Endothelial cell of umbilical vein (primary cell): ENCODE measurements at regions not wholly inside any gene's neighbourhood (a gene's known extent, or its start where the extent isn't known, plus 50 kb on each side); places are given as distances from the start of the nearest gene placed in this dataset.

Experiments used
- BruUV-seq: library from RNA; stranded (reverse); fragments of 400-500 nt; replicated peaks from 2 replicates; lab custom pipeline; 2021; lab: Mats Ljungman, UMichigan
- CTCF ChIA-PET: fragments of 300-600, 350-600 bp; sonication (Branson Sonifier 250); formaldehyde crosslinking; loops from one replicate; lab custom pipeline; 2021; ENCODE audit warnings: antibody characterized with exemption, inconsistent platforms; lab: Charles Lee
- POLR2A ChIA-PET: fragments of 300-600, 350-600 bp; sonication (Branson Sonifier 250); formaldehyde crosslinking; loops from one replicate; lab custom pipeline; 2021; ENCODE audit warnings: antibody characterized with exemption, inconsistent platforms; lab: Charles Lee
- DNase-seq: peaks from one replicate; pipeline ENCODE4 v3.0.0-alpha.2; 2011; ENCODE audit warnings: low read depth, low spot score
- FAIRE-seq: peaks from 2 replicates; lab custom pipeline; 2011; peaks lifted over from hg19 to GRCh38; lab: Jason Lieb, UNC
- H2AFZ ChIP-seq: 2 replicates; pipeline ENCODE4 v1.6.0; 2012; ENCODE audit warnings: low read depth, low read length, control low read depth, inconsistent platforms
- H3K27ac ChIP-seq: 2 replicates; pipeline ENCODE4 v1.5.1; 2011; ENCODE audit warnings: low read depth, mild to moderate bottlenecking, control low read depth, low read length, moderate library complexity; ENCODE audit not compliant: insufficient read depth
- H3K27me3 ChIP-seq, 2 experiments: 2 replicates each; pipeline versions ENCODE4 v1.6.0 to v1.6.1; 2011; ENCODE audit warnings: low read length in 2 of 2, mixed read lengths in 1 of 2; ENCODE audit not compliant: control insufficient read depth in 2 of 2, insufficient read depth in 2 of 2
- H3K36me3 ChIP-seq, 2 experiments: 2 replicates in 1 of 2; 3 replicates in 1 of 2; pipeline ENCODE4 v1.5.1; 2011; ENCODE audit warnings: low read length in 2 of 2, mild to moderate bottlenecking in 1 of 2, moderate library complexity in 1 of 2; ENCODE audit not compliant: control insufficient read depth in 2 of 2, insufficient read depth in 2 of 2; ENCODE audit errors: extremely low read depth in 1 of 2
- H3K4me1 ChIP-seq: 3 replicates; pipeline ENCODE4 v1.5.1; 2011; ENCODE audit warnings: mild to moderate bottlenecking, low read length; ENCODE audit not compliant: control insufficient read depth, insufficient read depth; ENCODE audit errors: extremely low read depth
- H3K4me2 ChIP-seq: 2 replicates; pipeline ENCODE4 v1.6.1; 2011; ENCODE audit warnings: low read length, control low read depth, mixed read lengths; ENCODE audit not compliant: insufficient read depth
- H3K4me3 ChIP-seq, 3 experiments: fragments of 200-600 bp in 1 of 3; sonication (generic), shearing (Covaris generic) in 1 of 3; replicated peaks in 1 of 3; 2 replicates each; pipeline ENCODE4 v1.5.1; 2011 to 2016; ENCODE audit warnings: control low read depth in 3 of 3, low read length in 3 of 3, mild to moderate bottlenecking in 2 of 3, inconsistent platforms in 1 of 3, low read depth in 1 of 3, moderate library complexity in 1 of 3; ENCODE audit not compliant: insufficient read depth in 1 of 3
- H3K79me2 ChIP-seq: 2 replicates; pipeline ENCODE4 v1.6.0; 2012; ENCODE audit warnings: low read length, inconsistent platforms; ENCODE audit not compliant: control insufficient read depth, insufficient read depth
- H3K9ac ChIP-seq: replicated peaks from 2 replicates; pipeline ENCODE3; 2011; ENCODE audit warnings: low read length, control low read depth; ENCODE audit not compliant: insufficient read depth; ENCODE audit errors: extremely low read depth
- H3K9me1 ChIP-seq: replicated peaks from 3 replicates; pipeline ENCODE4 v1.6.0; 2011; ENCODE audit warnings: mild to moderate bottlenecking, low read length; ENCODE audit not compliant: control insufficient read depth, insufficient read depth; ENCODE audit errors: extremely low read depth
- H3K9me3 ChIP-seq: replicated peaks from 2 replicates; pipeline ENCODE4 v1.5.1; 2012; ENCODE audit warnings: low read length, inconsistent platforms; ENCODE audit not compliant: control insufficient read depth, insufficient read depth
- H4K20me1 ChIP-seq: replicated peaks from 2 replicates; pipeline ENCODE3; 2011; ENCODE audit warnings: mild to moderate bottlenecking, low read length; ENCODE audit not compliant: control insufficient read depth, insufficient read depth; ENCODE audit errors: extremely low read depth
- EZH2 ChIP-seq: IDR thresholded peaks from 2 replicates; pipeline ENCODE4 v1.6.1; 2012; ENCODE audit warnings: borderline replicate concordance, low read depth, mild to moderate bottlenecking, moderate library complexity, low read length, inconsistent platforms; ENCODE audit not compliant: severe bottlenecking
- FOS ChIP-seq: IDR thresholded peaks from 2 replicates; pipeline ENCODE4 v1.6.1; 2011; ENCODE audit warnings: mild to moderate bottlenecking, low read length, moderate library complexity, borderline replicate concordance; ENCODE audit not compliant: insufficient read depth
- GATA2 ChIP-seq: IDR thresholded peaks from 2 replicates; pipeline ENCODE4 v1.7.0; 2011; ENCODE audit warnings: low read depth, mild to moderate bottlenecking, moderate library complexity, mixed read lengths, low read length; ENCODE audit not compliant: insufficient read length, insufficient read depth
- JUN ChIP-seq: IDR thresholded peaks from 2 replicates; pipeline ENCODE4 v1.6.1; 2011; ENCODE audit warnings: borderline replicate concordance, low read depth; ENCODE audit not compliant: insufficient read length, insufficient read depth
- MYC ChIP-seq: IDR thresholded peaks from one replicate; pipeline ENCODE4 v1.6.1; 2011; ENCODE audit warnings: mild to moderate bottlenecking, low read depth, low read length
- POLR2A ChIP-seq: IDR thresholded peaks from 2 replicates; pipeline ENCODE4 v1.6.1; 2012; ENCODE audit warnings: low read depth, mild to moderate bottlenecking, control low read depth, low read length
- POLR2AphosphoS5 ChIP-seq: IDR thresholded peaks from 2 replicates; pipeline ENCODE4 v1.6.1; 2012; ENCODE audit warnings: low read depth, mild to moderate bottlenecking, control low read depth, low read length, moderate library complexity; ENCODE audit not compliant: insufficient read depth
- dilution Hi-C: fragments of 300-500 bp; cut with MboI; formaldehyde crosslinking; loops from one replicate; pipeline ENCODE4 v1.15.0; 2019; ENCODE audit warnings: low sequenced_read_pairs; ENCODE audit not compliant: extremely low pct_ligation_motif_present
- intact Hi-C: fragments of 100-400 bp; cut with micrococcal nuclease; formaldehyde crosslinking; loops from one replicate; pipeline ENCODE4 v1.10.0; 2022

- POLR2A ChIA-PET, result no interaction called here
- FAIRE-seq, result no peak
These were observed 204.2 kb downstream of the EN1 start for GRCh38 chr2:118643294-118643693.

GRCh38 chr2:118642501-118642900 is 204.9 kb downstream of the EN1 start:
- Histone ChIP-seq H3K4me1 (no peaks in the 10 kb centered on the region), H3K4me3 (no peak overlapping the region), H3K9me3 (no peaks in the 10 kb centered on the region), H3K9me1 (no peaks in the 10 kb centered on the region), H3K27me3 (no peaks in the 10 kb centered on the region), H3K9ac (no peak overlapping the region), H3K4me2 (no peak overlapping the region), H2AFZ (no peak overlapping the region), H3K79me2 (no peaks in the 10 kb centered on the region), H3K36me3 (no peaks in the 10 kb centered on the region), H3K27ac (no peak overlapping the region), H4K20me1 (no peaks in the 10 kb centered on the region)
- CTCF ChIA-PET, result no interaction called here
- dilution Hi-C loops, result no loop called here
- intact Hi-C loops, result no loop called here
- FAIRE-seq (no peak), DNase-seq (no peak)
- TF ChIP-seq POLR2AphosphoS5, result no peak
- no peak for TF ChIP-seq POLR2A
- TF ChIP-seq EZH2, result no peak
- TF ChIP-seq FOS, result no peak
- TF ChIP-seq MYC, result no peak
- TF ChIP-seq GATA2, result no peak
- no peak for TF ChIP-seq JUN
- no TSS peak for BruUV-seq
- POLR2A ChIA-PET, result no interaction called here

More at GRCh38 chr2:118643294-118643693, 204.2 kb downstream of the EN1 start:
- H3K79me2 ChIP-seq, result no peaks in the 10 kb centered on the region
- no peak overlapping the region for H3K9ac ChIP-seq
- no peak overlapping the region for H3K4me2 ChIP-seq
- no peak overlapping the region for H3K27ac ChIP-seq
- H3K9me3 ChIP-seq, result no peaks in the 10 kb centered on the region
- H2AFZ ChIP-seq, result no peak overlapping the region
- dilution Hi-C loops (no loop called here), intact Hi-C loops (no loop called here)
- no peaks in the 10 kb centered on the region for H3K9me1 ChIP-seq
- H4K20me1 ChIP-seq, result no peaks in the 10 kb centered on the region
- TF ChIP-seq GATA2, result no peak
- no peaks in the 10 kb centered on the region for H3K4me1 ChIP-seq
- no peak overlapping the region for H3K4me3 ChIP-seq
- CTCF ChIA-PET, result no interaction called here
- no peak for DNase-seq
- BruUV-seq, result no TSS peak
- H3K27me3 ChIP-seq, result no peaks in the 10 kb centered on the region
- H3K36me3 ChIP-seq, result no peaks in the 10 kb centered on the region
